BLaER1 (cell line): ENCODE measurements at regions not wholly inside any gene's neighbourhood (a gene's known extent, or its start where the extent isn't known, plus 50 kb on each side); places are given as distances from the start of the nearest gene placed in this dataset.

Experiments used
- H3K27ac ChIP-seq: shearing (Covaris generic); formaldehyde crosslinking; 2 replicates; pipeline ENCODE4 v1.8.1; 2022
- H3K27me3 ChIP-seq: shearing (Covaris generic); formaldehyde crosslinking; 2 replicates; pipeline ENCODE4 v1.8.1; 2022
- H3K36me3 ChIP-seq: shearing (Covaris generic); formaldehyde crosslinking; 2 replicates; pipeline ENCODE4 v1.8.1; 2022
- H3K4me1 ChIP-seq: shearing (Covaris generic); formaldehyde crosslinking; 2 replicates; pipeline ENCODE4 v1.8.1; 2022
- H3K4me2 ChIP-seq: shearing (Covaris generic); formaldehyde crosslinking; 2 replicates; pipeline ENCODE4 v1.8.1; 2022
- H3K4me3 ChIP-seq: shearing (Covaris generic); formaldehyde crosslinking; 2 replicates; pipeline ENCODE4 v1.8.1; 2022
- H3K9ac ChIP-seq: shearing (Covaris generic); formaldehyde crosslinking; 2 replicates; pipeline ENCODE4 v1.8.1; 2022
- H3K9me3 ChIP-seq: shearing (Covaris generic); formaldehyde crosslinking; 2 replicates; pipeline ENCODE4 v1.8.1; 2022
- H4K20me1 ChIP-seq: shearing (Covaris generic); formaldehyde crosslinking; 2 replicates; pipeline ENCODE4 v1.8.1; 2022
- Cebpa-rat ChIP-seq: shearing (Covaris generic); IDR thresholded peaks from 2 replicates; pipeline ENCODE4 v1.8.1; 2022

DNA sequence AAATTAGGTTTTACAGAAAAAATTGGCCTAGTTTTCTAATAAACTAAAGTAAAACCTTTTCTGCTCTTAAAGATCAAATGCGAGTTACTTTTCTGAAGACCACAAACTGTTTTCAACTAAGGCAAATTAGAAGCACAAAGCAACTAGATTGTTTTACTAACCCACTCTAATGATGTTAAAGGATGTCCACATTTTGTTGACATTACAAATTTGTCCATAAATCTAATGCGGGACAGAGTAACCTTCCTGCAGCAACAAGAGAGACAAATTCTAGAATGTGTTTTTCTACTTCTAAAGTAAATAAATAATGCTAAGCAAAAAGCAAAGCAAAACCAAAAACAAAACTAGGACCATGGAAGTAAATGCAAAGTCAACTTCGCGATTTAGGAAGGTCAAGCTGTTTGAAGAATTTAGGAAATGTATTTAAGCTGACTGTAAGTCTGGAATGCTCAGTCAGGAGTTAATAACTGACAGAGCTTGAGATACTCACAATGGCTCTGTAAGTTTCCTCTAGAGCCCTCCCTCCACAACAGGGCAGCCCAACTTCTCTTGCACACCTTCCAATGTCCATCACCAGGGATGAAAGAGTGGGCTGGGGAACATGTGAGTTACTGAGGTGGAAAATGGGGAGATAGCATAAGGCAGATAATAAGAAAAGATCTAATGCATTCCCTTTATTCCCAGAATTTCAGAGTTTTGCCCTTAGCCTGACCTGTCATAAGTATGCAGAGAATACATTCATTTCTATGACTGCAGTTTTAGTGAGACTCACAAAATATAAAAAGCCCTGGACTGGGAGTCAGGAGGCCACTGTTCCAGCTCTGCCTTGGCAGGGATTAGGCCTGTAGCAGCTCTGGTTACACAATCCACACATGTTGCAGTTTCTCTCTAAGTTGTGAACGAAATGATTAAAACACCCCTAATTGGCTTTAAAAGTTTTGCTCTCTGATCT, 158.8 kb downstream of the FOXA2 start:
- Histone ChIP-seq H3K9ac (no peak overlapping the region), H3K27me3 (no peaks in the 10 kb centered on the region), H3K9me3 (no peaks in the 10 kb centered on the region), H3K27ac (no peak overlapping the region), H3K36me3 (no peaks in the 10 kb centered on the region), H3K4me2 (no peak overlapping the region), H3K4me3 (no peak overlapping the region), H4K20me1 (no peaks in the 10 kb centered on the region), H3K4me1 (no peaks in the 10 kb centered on the region)
- TF ChIP-seq Cebpa-rat: no peak

DNA sequence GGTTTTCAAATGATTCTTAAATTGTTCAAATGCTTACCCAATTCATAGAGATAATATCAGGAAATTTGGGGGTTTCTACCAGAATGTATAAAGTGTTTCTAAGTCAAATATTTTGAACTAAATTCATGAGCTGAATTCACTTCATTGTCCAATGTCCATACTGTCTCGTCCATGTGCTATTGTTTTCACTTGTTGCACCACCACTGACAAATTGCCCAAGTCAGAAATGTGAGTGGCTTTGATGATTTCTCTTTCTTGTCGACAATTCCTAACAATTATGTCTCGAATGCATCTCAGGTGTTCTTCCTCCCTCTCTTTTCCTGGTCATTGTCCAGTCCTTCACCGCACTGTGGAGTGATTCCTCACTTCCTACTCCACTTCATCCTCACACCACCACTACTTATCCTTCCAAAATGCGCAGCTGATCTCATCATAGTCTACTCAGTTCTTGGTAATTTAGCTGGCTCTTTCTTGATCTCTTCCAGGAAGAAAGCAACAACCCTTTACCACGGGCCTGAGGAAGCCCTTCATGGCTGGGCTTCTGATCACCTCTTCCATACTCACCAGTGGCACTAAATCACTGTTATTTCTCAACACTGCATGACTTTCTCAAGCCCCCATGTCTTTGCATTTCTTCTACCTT, 161.1 kb downstream of the FOXA2 start:
- TF ChIP-seq Cebpa-rat: no peak
- Histone ChIP-seq H3K36me3 (no peaks in the 10 kb centered on the region), H3K4me1 (no peaks in the 10 kb centered on the region), H3K4me3 (no peak overlapping the region), H4K20me1 (no peaks in the 10 kb centered on the region), H3K9me3 (no peaks in the 10 kb centered on the region), H3K4me2 (no peak overlapping the region), H3K27me3 (no peaks in the 10 kb centered on the region), H3K27ac (no peak overlapping the region), H3K9ac (no peak overlapping the region)

DNA sequence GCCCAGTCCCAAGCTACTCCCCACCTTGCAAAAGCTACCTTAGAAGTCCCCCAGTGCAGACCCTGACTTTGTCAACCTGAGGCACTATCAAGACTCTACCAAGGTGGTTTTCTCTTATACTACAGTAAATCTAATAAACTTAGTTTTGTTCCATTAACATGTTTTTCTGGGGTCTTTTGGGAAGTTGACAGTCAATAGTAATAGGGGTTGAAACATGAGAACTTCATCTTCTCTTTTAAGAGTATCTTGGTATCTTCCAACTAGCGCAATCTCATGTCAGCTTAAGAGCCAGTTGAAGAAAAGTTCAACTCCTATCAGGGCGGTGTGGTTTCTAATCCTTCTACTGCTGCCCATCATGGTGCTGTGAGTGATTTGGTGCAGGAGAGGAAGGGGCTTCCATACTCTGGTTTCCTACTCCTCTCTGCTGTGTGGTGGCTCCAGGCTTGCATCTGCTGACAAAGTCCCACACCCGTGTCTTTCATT, 164.2 kb downstream of the FOXA2 start:
- H3K27me3 ChIP-seq: no peaks in the 10 kb centered on the region
- H4K20me1 ChIP-seq: no peaks in the 10 kb centered on the region
- no peaks in the 10 kb centered on the region for H3K4me1 ChIP-seq
- H3K9me3 ChIP-seq: no peaks in the 10 kb centered on the region
- H3K27ac ChIP-seq: no peak overlapping the region
- no peaks in the 10 kb centered on the region for H3K36me3 ChIP-seq
- H3K9ac ChIP-seq: no peak overlapping the region
- no peak overlapping the region for H3K4me2 ChIP-seq
- no peak overlapping the region for H3K4me3 ChIP-seq
- TF ChIP-seq Cebpa-rat: no peak

DNA sequence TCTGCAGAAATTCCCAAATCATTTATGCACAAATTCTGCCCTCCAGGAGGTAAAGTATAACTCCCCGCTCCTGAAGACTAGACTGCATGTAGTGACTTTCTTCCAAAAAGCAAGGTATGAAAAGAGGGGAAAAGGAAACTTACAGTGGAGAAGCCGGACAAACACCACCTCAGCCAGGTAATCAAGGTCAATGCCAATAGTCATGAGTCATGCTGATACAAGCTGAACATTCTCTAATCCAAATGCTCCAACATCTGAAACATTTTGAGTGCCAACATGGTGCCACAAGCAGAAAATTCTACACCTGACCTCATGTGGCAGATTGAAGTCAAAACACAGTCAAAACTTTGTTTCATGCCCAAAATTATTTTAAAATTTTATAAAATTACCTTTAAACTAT, 165.6 kb downstream of the FOXA2 start:
- Histone ChIP-seq H3K9me3 (no peaks in the 10 kb centered on the region), H3K27ac (no peak overlapping the region), H4K20me1 (no peaks in the 10 kb centered on the region), H3K4me1 (no peaks in the 10 kb centered on the region), H3K9ac (no peak overlapping the region), H3K4me3 (no peak overlapping the region), H3K36me3 (no peaks in the 10 kb centered on the region), H3K4me2 (no peak overlapping the region), H3K27me3 (no peaks in the 10 kb centered on the region)
- no peak for TF ChIP-seq Cebpa-rat

DNA sequence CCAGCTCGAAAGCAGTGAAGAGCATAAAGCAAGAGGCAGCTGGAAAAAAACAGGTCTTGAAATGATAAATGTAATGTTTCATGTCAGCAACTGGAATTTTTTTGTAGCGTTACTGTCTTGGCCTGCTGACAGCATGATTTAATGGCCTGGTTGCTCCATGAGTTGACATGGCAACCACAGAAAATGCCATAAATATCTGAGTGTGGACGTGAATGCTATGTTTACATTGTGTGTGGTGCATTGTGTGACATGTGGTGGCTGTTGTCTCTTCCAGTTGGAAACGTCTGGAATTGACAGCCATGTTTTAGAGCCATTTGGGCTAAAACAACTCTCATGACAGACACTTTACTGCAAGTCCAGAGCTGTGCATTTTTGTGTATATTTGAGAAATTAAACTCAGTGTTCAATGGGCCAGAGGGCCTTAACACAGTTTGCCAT, 170.0 kb downstream of the FOXA2 start:
- no peak overlapping the region for H3K27ac ChIP-seq
- no peak for TF ChIP-seq Cebpa-rat

DNA sequence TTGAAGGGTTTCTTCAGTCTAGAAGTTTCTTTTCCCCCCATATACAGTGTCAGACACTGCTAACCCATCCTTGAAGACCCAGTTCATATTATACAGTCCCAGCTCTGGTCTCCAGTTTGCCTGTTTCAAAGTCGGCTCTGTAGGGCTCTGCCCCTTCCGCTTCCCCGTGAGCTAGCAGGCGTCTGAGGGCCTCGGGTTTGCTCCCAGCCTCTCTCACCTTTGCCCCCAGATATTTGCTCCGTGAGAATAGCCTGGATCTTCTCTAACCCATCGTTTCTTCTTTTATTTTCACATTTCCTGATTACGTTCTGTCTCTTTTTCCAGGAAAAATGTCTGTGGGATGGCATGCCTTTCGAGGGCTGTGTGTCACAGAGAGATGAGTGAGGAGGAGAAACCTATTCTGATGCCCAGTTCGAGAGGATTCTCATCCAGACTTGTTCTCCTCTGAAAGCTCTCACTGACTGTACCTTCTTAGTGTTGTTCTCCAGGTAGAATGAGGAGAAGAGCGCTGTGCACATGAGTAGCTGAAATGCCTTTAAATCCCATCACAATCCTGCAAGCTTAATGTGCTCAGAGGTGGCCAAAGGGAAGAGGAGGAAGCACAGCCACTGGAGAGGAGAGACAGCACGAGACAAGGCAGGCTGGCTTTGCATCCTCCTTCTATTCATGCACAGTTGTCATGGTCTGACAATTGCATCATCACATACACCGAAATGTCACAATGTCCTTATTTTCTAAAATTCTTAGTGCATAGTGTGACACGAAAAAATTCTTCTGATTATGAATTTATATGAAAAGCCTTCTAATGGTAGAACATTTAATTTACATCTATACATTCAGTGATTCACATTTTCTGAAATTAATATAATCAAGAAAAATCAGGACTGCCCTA, 171.1 kb downstream of the FOXA2 start:
- Histone ChIP-seq H3K4me2 (no peak overlapping the region), H3K4me3 (no peak overlapping the region), H4K20me1 (no peaks in the 10 kb centered on the region), H3K27ac (no peak overlapping the region), H3K9ac (no peak overlapping the region), H3K36me3 (no peaks in the 10 kb centered on the region), H3K4me1 (no peaks in the 10 kb centered on the region), H3K9me3 (no peaks in the 10 kb centered on the region), H3K27me3 (no peaks in the 10 kb centered on the region)
- no peak for TF ChIP-seq Cebpa-rat

More for the DNA sequence above, 170.0 kb downstream of the FOXA2 start:
- Histone ChIP-seq H3K36me3 (no peaks in the 10 kb centered on the region), H3K9me3 (no peaks in the 10 kb centered on the region), H3K4me1 (no peaks in the 10 kb centered on the region), H3K9ac (no peak overlapping the region), H3K4me2 (no peak overlapping the region), H3K27me3 (no peaks in the 10 kb centered on the region), H4K20me1 (no peaks in the 10 kb centered on the region), H3K4me3 (no peak overlapping the region)

DNA sequence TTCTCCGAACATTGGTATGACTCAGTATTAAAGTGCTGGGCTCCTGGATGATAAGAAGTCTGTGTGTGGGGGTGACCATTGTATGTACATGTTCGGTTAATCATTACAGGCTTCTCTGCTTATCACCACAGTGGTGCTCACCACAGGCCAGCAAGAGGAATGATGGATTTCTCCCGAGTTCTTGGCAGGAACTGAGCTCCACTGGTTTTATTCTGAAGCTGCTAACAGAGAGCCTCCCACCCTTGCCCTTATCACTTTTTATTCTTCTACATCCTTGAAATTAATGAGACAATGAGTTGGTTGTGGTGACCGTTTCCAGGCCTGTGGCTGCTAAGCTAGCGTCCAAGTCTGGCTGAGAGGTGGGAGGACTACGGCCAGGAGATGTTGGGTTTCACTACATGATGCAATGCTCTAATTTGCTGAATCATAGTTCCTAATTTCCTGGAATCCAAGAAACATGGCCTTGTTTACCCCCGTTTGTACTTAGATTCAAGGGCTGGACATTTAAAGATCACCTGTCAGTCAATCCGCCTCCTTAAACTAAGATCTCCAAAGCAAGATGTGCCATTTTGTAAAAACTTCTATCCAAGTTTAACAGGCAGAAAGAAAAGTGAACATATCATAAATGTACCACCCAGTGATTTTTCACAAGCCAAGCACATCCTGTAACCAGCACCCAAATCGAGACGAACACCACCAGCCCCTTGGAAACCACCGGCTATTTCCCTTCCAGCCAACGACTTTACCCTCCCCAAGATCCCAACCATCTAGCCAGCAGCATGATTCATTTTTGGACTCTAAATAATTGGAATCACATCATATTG, 172.5 kb downstream of the FOXA2 start:
- no peaks in the 10 kb centered on the region for H3K9me3 ChIP-seq
- no peak overlapping the region for H3K27ac ChIP-seq
- TF ChIP-seq Cebpa-rat: no peak
- no peak overlapping the region for H3K4me3 ChIP-seq
- no peaks in the 10 kb centered on the region for H3K4me1 ChIP-seq
- H3K4me2 ChIP-seq: peak overlapping the region; percentile 7; the same call in 1 of the 2 replicates
- no peaks in the 10 kb centered on the region for H3K36me3 ChIP-seq
- H3K9ac ChIP-seq: no peak overlapping the region
- no peaks in the 10 kb centered on the region for H4K20me1 ChIP-seq
- no peaks in the 10 kb centered on the region for H3K27me3 ChIP-seq

DNA sequence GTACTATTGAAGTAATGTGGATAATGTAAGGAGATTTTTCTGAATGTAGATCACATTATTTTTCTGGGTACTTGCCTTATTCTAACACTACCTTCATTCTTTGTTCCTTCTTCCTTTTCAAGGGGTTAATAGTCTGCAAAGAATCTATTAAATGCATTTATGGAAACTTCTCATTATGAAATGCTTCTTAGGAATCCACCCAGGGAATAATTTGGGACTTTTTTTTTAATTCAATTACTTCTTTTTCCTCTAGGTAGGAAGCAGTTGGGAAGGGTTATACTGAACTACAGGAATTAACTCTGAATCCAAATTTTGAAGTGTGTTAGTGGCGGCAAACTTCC, 173.1 kb downstream of the FOXA2 start:
- Histone ChIP-seq H3K4me2 (no peak overlapping the region), H4K20me1 (no peaks in the 10 kb centered on the region), H3K4me3 (no peak overlapping the region), H3K4me1 (no peaks in the 10 kb centered on the region), H3K36me3 (no peaks in the 10 kb centered on the region), H3K9me3 (no peaks in the 10 kb centered on the region), H3K27me3 (no peaks in the 10 kb centered on the region), H3K9ac (no peak overlapping the region), H3K27ac (no peak overlapping the region)
- TF ChIP-seq Cebpa-rat: no peak

DNA sequence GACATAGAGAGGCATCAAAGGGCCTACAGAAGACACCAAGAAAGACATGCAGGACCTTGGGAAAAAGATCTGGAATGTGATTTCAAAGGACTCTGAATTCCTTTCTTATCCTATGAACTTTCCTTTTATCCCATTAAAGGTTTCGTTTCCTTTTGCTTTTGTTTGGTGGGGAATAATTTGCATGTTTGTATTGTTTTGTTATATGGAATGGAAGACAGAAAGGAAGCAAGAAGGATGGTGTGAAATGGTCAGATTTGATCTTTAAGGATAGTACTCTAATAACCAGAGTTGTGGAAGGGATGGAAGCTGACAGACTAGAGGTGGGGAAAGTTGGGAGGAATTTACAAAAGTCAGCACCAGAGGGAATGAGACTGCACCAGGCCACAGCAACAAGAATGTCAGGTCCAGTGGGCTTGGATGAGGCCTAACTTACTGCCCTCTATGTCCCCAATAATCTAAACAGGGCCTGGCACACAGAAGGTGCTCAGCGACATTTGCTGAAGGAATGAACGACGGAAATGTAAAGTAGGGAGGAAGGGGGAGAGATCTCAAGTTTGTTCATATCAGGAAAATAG, 173.7 kb downstream of the FOXA2 start:
- no peak overlapping the region for H3K4me2 ChIP-seq

More for the DNA sequence above, 173.7 kb downstream of the FOXA2 start:
- Histone ChIP-seq H3K36me3 (no peaks in the 10 kb centered on the region), H4K20me1 (no peaks in the 10 kb centered on the region), H3K27ac (no peak overlapping the region), H3K4me1 (no peaks in the 10 kb centered on the region), H3K4me3 (no peak overlapping the region), H3K9ac (no peak overlapping the region), H3K27me3 (no peaks in the 10 kb centered on the region), H3K9me3 (no peaks in the 10 kb centered on the region)
- TF ChIP-seq Cebpa-rat: no peak
